HG03457 (cell line): ENCODE measurements at regions not wholly inside any gene's neighbourhood (a gene's known extent, or its start where the extent isn't known, plus 50 kb on each side); places are given as distances from the start of the nearest gene placed in this dataset.
"Not testable (repeated sequence)": the region's sequence is repeated elsewhere in the genome, so short reads cannot be mapped to it uniquely, and the experiment has no call there.

Experiments
- ATAC-seq: cut with Tn5 transposase; IDR thresholded peaks from one replicate; pipeline ENCODE4 v1.9.1; 2021; ENCODE audit warnings: moderate number of reproducible peaks; ENCODE audit not compliant: unreplicated experiment

- ATAC-seq = not testable (repeated sequence)
These were observed 56.0 kb upstream of the CACNA2D1 start for GRCh38 chr7:82499546-82499945.

- ATAC-seq = no peak
These were observed 50.8 kb upstream of the CACNA2D1 start for GRCh38 chr7:82494420-82494819.
